Endothelial cell of umbilical vein (primary cell): ENCODE measurements at regions not wholly inside any gene's neighbourhood (a gene's known extent, or its start where the extent isn't known, plus 50 kb on each side); places are given as distances from the start of the nearest gene placed in this dataset.

Experiments used
- BruUV-seq: library from RNA; stranded (reverse); fragments of 400-500 nt; replicated peaks from 2 replicates; lab custom pipeline; 2021; lab: Mats Ljungman, UMichigan
- CTCF ChIA-PET: fragments of 300-600, 350-600 bp; sonication (Branson Sonifier 250); formaldehyde crosslinking; loops from one replicate; lab custom pipeline; 2021; ENCODE audit warnings: antibody characterized with exemption, inconsistent platforms; lab: Charles Lee
- POLR2A ChIA-PET: fragments of 300-600, 350-600 bp; sonication (Branson Sonifier 250); formaldehyde crosslinking; loops from one replicate; lab custom pipeline; 2021; ENCODE audit warnings: antibody characterized with exemption, inconsistent platforms; lab: Charles Lee
- DNase-seq: peaks from one replicate; pipeline ENCODE4 v3.0.0-alpha.2; 2011; ENCODE audit warnings: low read depth, low spot score
- FAIRE-seq: peaks from 2 replicates; lab custom pipeline; 2011; peaks lifted over from hg19 to GRCh38; lab: Jason Lieb, UNC
- H2AFZ ChIP-seq: 2 replicates; pipeline ENCODE4 v1.6.0; 2012; ENCODE audit warnings: low read depth, low read length, control low read depth, inconsistent platforms
- H3K27ac ChIP-seq: 2 replicates; pipeline ENCODE4 v1.5.1; 2011; ENCODE audit warnings: low read depth, mild to moderate bottlenecking, control low read depth, low read length, moderate library complexity; ENCODE audit not compliant: insufficient read depth
- H3K27me3 ChIP-seq, 2 experiments: 2 replicates each; pipeline versions ENCODE4 v1.6.0 to v1.6.1; 2011; ENCODE audit warnings: low read length in 2 of 2, mixed read lengths in 1 of 2; ENCODE audit not compliant: control insufficient read depth in 2 of 2, insufficient read depth in 2 of 2
- H3K36me3 ChIP-seq, 2 experiments: 2 replicates in 1 of 2; 3 replicates in 1 of 2; pipeline ENCODE4 v1.5.1; 2011; ENCODE audit warnings: low read length in 2 of 2, mild to moderate bottlenecking in 1 of 2, moderate library complexity in 1 of 2; ENCODE audit not compliant: control insufficient read depth in 2 of 2, insufficient read depth in 2 of 2; ENCODE audit errors: extremely low read depth in 1 of 2
- H3K4me1 ChIP-seq: 3 replicates; pipeline ENCODE4 v1.5.1; 2011; ENCODE audit warnings: mild to moderate bottlenecking, low read length; ENCODE audit not compliant: control insufficient read depth, insufficient read depth; ENCODE audit errors: extremely low read depth
- H3K4me2 ChIP-seq: 2 replicates; pipeline ENCODE4 v1.6.1; 2011; ENCODE audit warnings: low read length, control low read depth, mixed read lengths; ENCODE audit not compliant: insufficient read depth
- H3K4me3 ChIP-seq, 3 experiments: fragments of 200-600 bp in 1 of 3; sonication (generic), shearing (Covaris generic) in 1 of 3; replicated peaks in 1 of 3; 2 replicates each; pipeline ENCODE4 v1.5.1; 2011 to 2016; ENCODE audit warnings: control low read depth in 3 of 3, low read length in 3 of 3, mild to moderate bottlenecking in 2 of 3, inconsistent platforms in 1 of 3, low read depth in 1 of 3, moderate library complexity in 1 of 3; ENCODE audit not compliant: insufficient read depth in 1 of 3
- H3K79me2 ChIP-seq: 2 replicates; pipeline ENCODE4 v1.6.0; 2012; ENCODE audit warnings: low read length, inconsistent platforms; ENCODE audit not compliant: control insufficient read depth, insufficient read depth
- H3K9ac ChIP-seq: replicated peaks from 2 replicates; pipeline ENCODE3; 2011; ENCODE audit warnings: low read length, control low read depth; ENCODE audit not compliant: insufficient read depth; ENCODE audit errors: extremely low read depth
- H3K9me1 ChIP-seq: replicated peaks from 3 replicates; pipeline ENCODE4 v1.6.0; 2011; ENCODE audit warnings: mild to moderate bottlenecking, low read length; ENCODE audit not compliant: control insufficient read depth, insufficient read depth; ENCODE audit errors: extremely low read depth
- H3K9me3 ChIP-seq: replicated peaks from 2 replicates; pipeline ENCODE4 v1.5.1; 2012; ENCODE audit warnings: low read length, inconsistent platforms; ENCODE audit not compliant: control insufficient read depth, insufficient read depth
- H4K20me1 ChIP-seq: replicated peaks from 2 replicates; pipeline ENCODE3; 2011; ENCODE audit warnings: mild to moderate bottlenecking, low read length; ENCODE audit not compliant: control insufficient read depth, insufficient read depth; ENCODE audit errors: extremely low read depth
- EZH2 ChIP-seq: IDR thresholded peaks from 2 replicates; pipeline ENCODE4 v1.6.1; 2012; ENCODE audit warnings: borderline replicate concordance, low read depth, mild to moderate bottlenecking, moderate library complexity, low read length, inconsistent platforms; ENCODE audit not compliant: severe bottlenecking
- FOS ChIP-seq: IDR thresholded peaks from 2 replicates; pipeline ENCODE4 v1.6.1; 2011; ENCODE audit warnings: mild to moderate bottlenecking, low read length, moderate library complexity, borderline replicate concordance; ENCODE audit not compliant: insufficient read depth
- GATA2 ChIP-seq: IDR thresholded peaks from 2 replicates; pipeline ENCODE4 v1.7.0; 2011; ENCODE audit warnings: low read depth, mild to moderate bottlenecking, moderate library complexity, mixed read lengths, low read length; ENCODE audit not compliant: insufficient read length, insufficient read depth
- JUN ChIP-seq: IDR thresholded peaks from 2 replicates; pipeline ENCODE4 v1.6.1; 2011; ENCODE audit warnings: borderline replicate concordance, low read depth; ENCODE audit not compliant: insufficient read length, insufficient read depth
- MYC ChIP-seq: IDR thresholded peaks from one replicate; pipeline ENCODE4 v1.6.1; 2011; ENCODE audit warnings: mild to moderate bottlenecking, low read depth, low read length
- POLR2A ChIP-seq: IDR thresholded peaks from 2 replicates; pipeline ENCODE4 v1.6.1; 2012; ENCODE audit warnings: low read depth, mild to moderate bottlenecking, control low read depth, low read length
- POLR2AphosphoS5 ChIP-seq: IDR thresholded peaks from 2 replicates; pipeline ENCODE4 v1.6.1; 2012; ENCODE audit warnings: low read depth, mild to moderate bottlenecking, control low read depth, low read length, moderate library complexity; ENCODE audit not compliant: insufficient read depth
- dilution Hi-C: fragments of 300-500 bp; cut with MboI; formaldehyde crosslinking; loops from one replicate; pipeline ENCODE4 v1.15.0; 2019; ENCODE audit warnings: low sequenced_read_pairs; ENCODE audit not compliant: extremely low pct_ligation_motif_present
- intact Hi-C: fragments of 100-400 bp; cut with micrococcal nuclease; formaldehyde crosslinking; loops from one replicate; pipeline ENCODE4 v1.10.0; 2022
- TF ChIP-seq, protein P1 (sequence below), 2 donors: IDR thresholded peaks; 1 replicate in 1 of 2; 2 replicates in 1 of 2; pipeline ENCODE4 v1.5.1; 2011; ENCODE audit warnings: low read length in 2 of 2, mild to moderate bottlenecking in 2 of 2, moderate library complexity in 2 of 2, control low read depth in 1 of 2, inconsistent platforms in 1 of 2, low read depth in 1 of 2; ENCODE audit not compliant: insufficient read depth in 1 of 2; ENCODE audit errors: extremely low read depth in 1 of 2
- TF ChIP-seq, protein P2 (sequence below): IDR thresholded peaks from 2 replicates; pipeline ENCODE4 v1.6.1; 2011; ENCODE audit not compliant: insufficient read depth, insufficient read length

DNA sequence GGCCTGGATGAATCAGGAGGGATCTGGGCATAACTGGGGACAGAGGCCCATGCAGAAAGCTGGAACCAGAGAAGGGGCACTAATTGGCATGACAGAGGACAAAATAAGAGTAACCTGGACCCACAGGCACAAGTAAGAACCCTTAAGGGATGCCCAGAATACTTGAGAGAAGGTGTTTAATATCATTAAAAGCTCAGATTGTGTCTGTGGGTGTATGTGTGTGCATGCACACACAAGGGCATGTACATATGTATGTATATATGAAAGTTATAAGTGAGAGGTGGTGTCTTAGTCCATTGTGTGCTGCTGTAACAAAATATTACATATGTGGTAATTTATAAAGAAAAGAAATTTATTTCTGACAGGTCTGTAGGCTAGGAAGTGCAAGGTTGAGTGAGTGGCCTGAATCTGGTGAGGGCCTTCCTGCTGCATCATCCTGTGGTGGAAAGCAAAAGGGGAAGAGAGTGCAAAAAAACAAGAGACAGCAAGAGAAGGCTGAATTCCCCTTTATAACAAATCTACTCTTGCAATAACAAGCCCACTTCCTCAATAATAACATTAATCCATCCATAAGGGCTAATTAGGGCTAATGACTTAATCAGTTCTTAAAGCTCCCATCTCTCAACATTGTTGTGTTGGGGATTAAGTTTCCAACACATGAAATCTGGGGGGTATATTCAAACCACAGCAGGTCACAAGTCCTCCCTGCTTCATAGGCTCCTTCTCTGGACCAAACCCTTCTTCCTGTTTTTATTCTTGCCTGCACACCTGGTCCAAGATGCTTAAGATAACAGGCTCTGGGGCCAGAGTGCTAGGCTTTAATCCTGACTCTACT is 68.3 kb upstream of the POU2AF2 start:
- no peak for DNase-seq
- TF ChIP-seq FOS: no peak
- TF ChIP-seq MYC: no peak
- no peak for TF ChIP-seq GATA2
- no peak for TF ChIP-seq JUN
- no peak for TF ChIP-seq POLR2AphosphoS5
- no peak for TF ChIP-seq POLR2A
- TF ChIP-seq, protein P1, sequence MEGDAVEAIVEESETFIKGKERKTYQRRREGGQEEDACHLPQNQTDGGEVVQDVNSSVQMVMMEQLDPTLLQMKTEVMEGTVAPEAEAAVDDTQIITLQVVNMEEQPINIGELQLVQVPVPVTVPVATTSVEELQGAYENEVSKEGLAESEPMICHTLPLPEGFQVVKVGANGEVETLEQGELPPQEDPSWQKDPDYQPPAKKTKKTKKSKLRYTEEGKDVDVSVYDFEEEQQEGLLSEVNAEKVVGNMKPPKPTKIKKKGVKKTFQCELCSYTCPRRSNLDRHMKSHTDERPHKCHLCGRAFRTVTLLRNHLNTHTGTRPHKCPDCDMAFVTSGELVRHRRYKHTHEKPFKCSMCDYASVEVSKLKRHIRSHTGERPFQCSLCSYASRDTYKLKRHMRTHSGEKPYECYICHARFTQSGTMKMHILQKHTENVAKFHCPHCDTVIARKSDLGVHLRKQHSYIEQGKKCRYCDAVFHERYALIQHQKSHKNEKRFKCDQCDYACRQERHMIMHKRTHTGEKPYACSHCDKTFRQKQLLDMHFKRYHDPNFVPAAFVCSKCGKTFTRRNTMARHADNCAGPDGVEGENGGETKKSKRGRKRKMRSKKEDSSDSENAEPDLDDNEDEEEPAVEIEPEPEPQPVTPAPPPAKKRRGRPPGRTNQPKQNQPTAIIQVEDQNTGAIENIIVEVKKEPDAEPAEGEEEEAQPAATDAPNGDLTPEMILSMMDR (IDR thresholded peaks at IDR 0.05; ENCODE audit: extremely low read depth in 1 of 2, insufficient read depth in 1 of 2, low read depth in 1 of 2, low read length in 2 of 2): no peak
- no peak for TF ChIP-seq EZH2
- TF ChIP-seq, protein P2, sequence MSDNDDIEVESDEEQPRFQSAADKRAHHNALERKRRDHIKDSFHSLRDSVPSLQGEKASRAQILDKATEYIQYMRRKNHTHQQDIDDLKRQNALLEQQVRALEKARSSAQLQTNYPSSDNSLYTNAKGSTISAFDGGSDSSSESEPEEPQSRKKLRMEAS: no peak
- Histone ChIP-seq H3K36me3 (no peaks in the 10 kb centered on the region), H3K9me3 (no peaks in the 10 kb centered on the region), H4K20me1 (no peaks in the 10 kb centered on the region), H3K27me3 (no peaks in the 10 kb centered on the region), H3K4me3 (no peak overlapping the region), H3K9ac (no peak overlapping the region), H3K27ac (no peak overlapping the region), H3K4me1 (no peaks in the 10 kb centered on the region), H3K79me2 (no peaks in the 10 kb centered on the region), H3K9me1 (no peaks in the 10 kb centered on the region), H2AFZ (no peak overlapping the region), H3K4me2 (no peak overlapping the region)
- dilution Hi-C loops (no loop called here), intact Hi-C loops (no loop called here)
- BruUV-seq: no TSS peak
- CTCF ChIA-PET: no interaction called here
- POLR2A ChIA-PET: no interaction called here
- no peak for FAIRE-seq
